ENCODE measurements at regions not wholly inside any gene's neighbourhood (a gene's known extent, or its start where the extent isn't known, plus 50 kb on each side); places are given as distances from the start of the nearest gene placed in this dataset.

- TF ChIP-seq CTCF (IDR thresholded peaks at IDR 0.05; ENCODE audit: borderline replicate concordance, extremely low read depth, low read length, poor library complexity, severe bottlenecking) (no peak), EZH2 (IDR thresholded peaks at IDR 0.05; ENCODE audit: borderline replicate concordance, low read depth, low read length, severe bottlenecking) (no peak)
Measured at GRCh38 chr14:56063131-56063530, 55.1 kb upstream of the PELI2 start.

Measured in DND-41 (cell line).